Erythroblast (primary cell): ENCODE measurements at regions not wholly inside any gene's neighbourhood (a gene's known extent, or its start where the extent isn't known, plus 50 kb on each side); places are given as distances from the start of the nearest gene placed in this dataset.
"Not testable (repeated sequence)": the region's sequence is repeated elsewhere in the genome, so short reads cannot be mapped to it uniquely, and the experiment has no call there.

Experiments
- GATA1 ChIP-seq: IDR thresholded peaks from 2 replicates; pipeline ENCODE4 v1.6.1; 2011; ENCODE audit warnings: low read depth, mild to moderate bottlenecking, control low read depth, low read length, moderate library complexity
- POLR2A ChIP-seq: IDR thresholded peaks from 2 replicates; pipeline ENCODE4 v1.6.1; 2011; ENCODE audit warnings: mild to moderate bottlenecking, low read length

GRCh38 chr4:148638079-148638478, 195.9 kb upstream of the NR3C2 start:
- TF ChIP-seq POLR2A, GATA1: not testable (repeated sequence)
